Upper lobe of right lung (tissue), 1 donor: ENCODE measurements at regions not wholly inside any gene's neighbourhood (a gene's known extent, or its start where the extent isn't known, plus 50 kb on each side); places are given as distances from the start of the nearest gene placed in this dataset.

Experiments
- ATAC-seq: fragments of 200-7000 bp; cut with Tn5 transposase; one replicate; pipeline ENCODE4 v1.9.1; 2020; ENCODE audit warnings: mild to moderate bottlenecking, moderate library complexity
- DNase-seq: peaks from one replicate; pipeline ENCODE4 v3.0.0-alpha.2; 2020
- H3K27ac ChIP-seq: fragments of 200-600 bp; one replicate; pipeline ENCODE4 v1.8.0; 2022
- H3K27me3 ChIP-seq: fragments of 200-600 bp; one replicate; pipeline ENCODE4 v1.8.0; 2022; ENCODE audit warnings: mild to moderate bottlenecking
- H3K36me3 ChIP-seq: fragments of 200-600 bp; one replicate; pipeline ENCODE4 v1.8.0; 2022
- H3K4me1 ChIP-seq: fragments of 200-600 bp; one replicate; pipeline ENCODE4 v1.8.0; 2022
- H3K4me3 ChIP-seq: fragments of 200-600 bp; one replicate; pipeline ENCODE4 v1.8.0; 2022; ENCODE audit warnings: mild to moderate bottlenecking
- H3K9me3 ChIP-seq: fragments of 200-600 bp; one replicate; pipeline ENCODE4 v1.8.0; 2022
- CTCF ChIP-seq: fragments of 200-600 bp; IDR thresholded peaks from one replicate; pipeline ENCODE4 v1.8.0; 2022; ENCODE audit warnings: antibody characterized with exemption
- intact Hi-C: fragments of 100-400 bp; cut with DNase I; formaldehyde crosslinking; loops from one replicate; pipeline ENCODE4 v1.11.0; 2022
- donor health status: DM: no; HTN: yes; CAD: no; lungs with severe emphysema.

- Histone ChIP-seq H3K9me3 (no peaks in the 10 kb centered on the region), H3K4me1 (no peaks in the 10 kb centered on the region), H3K4me3 (no peak overlapping the region), H3K36me3 (no peaks in the 10 kb centered on the region), H3K27me3 (no peaks in the 10 kb centered on the region), H3K27ac (no peak overlapping the region)
- ATAC-seq (no peak), DNase-seq (no peak)
- intact Hi-C loops = no loop called here
- no peak for TF ChIP-seq CTCF
Measured at GRCh38 chr22:47247579-47248240, 485.3 kb downstream of the TBC1D22A start.

- H3K27me3 ChIP-seq = no peaks in the 10 kb centered on the region
- no peak for TF ChIP-seq CTCF
- no peaks in the 10 kb centered on the region for H3K9me3 ChIP-seq
- H3K4me3 ChIP-seq = no peak overlapping the region
- H3K36me3 ChIP-seq = no peaks in the 10 kb centered on the region
- DNase-seq (no peak), ATAC-seq (no peak)
- no peaks in the 10 kb centered on the region for H3K4me1 ChIP-seq
- no peak overlapping the region for H3K27ac ChIP-seq
- intact Hi-C loops = no loop called here
Measured at GRCh38 chr22:47245786-47246185, 483.3 kb downstream of the TBC1D22A start.

GRCh38 chr22:47245286-47245685 lies 482.8 kb downstream of the TBC1D22A start:
- H3K9me3 ChIP-seq = no peaks in the 10 kb centered on the region
- H3K27ac ChIP-seq = no peak overlapping the region
- no peak for TF ChIP-seq CTCF
- intact Hi-C loops = no loop called here
- H3K4me1 ChIP-seq = no peaks in the 10 kb centered on the region
- DNase-seq = no peak
- H3K4me3 ChIP-seq = no peak overlapping the region
- no peaks in the 10 kb centered on the region for H3K36me3 ChIP-seq
- H3K27me3 ChIP-seq = no peaks in the 10 kb centered on the region
- no peak for ATAC-seq

GRCh38 chr22:47240116-47240515 lies 477.7 kb downstream of the TBC1D22A start:
- no peak overlapping the region for H3K27ac ChIP-seq
- H3K36me3 ChIP-seq = no peaks in the 10 kb centered on the region
- H3K9me3 ChIP-seq = no peaks in the 10 kb centered on the region
- no peaks in the 10 kb centered on the region for H3K4me1 ChIP-seq
- no peak for DNase-seq
- H3K4me3 ChIP-seq = no peak overlapping the region
- H3K27me3 ChIP-seq = no peaks in the 10 kb centered on the region
- TF ChIP-seq CTCF = no peak
- intact Hi-C loops = no loop called here
- ATAC-seq = no peak

- no peaks in the 10 kb centered on the region for H3K36me3 ChIP-seq
- no peaks in the 10 kb centered on the region for H3K9me3 ChIP-seq
- H3K27me3 ChIP-seq = no peaks in the 10 kb centered on the region
- no peak for TF ChIP-seq CTCF
- DNase-seq (no peak), ATAC-seq (no peak)
- intact Hi-C loops = no loop called here
- no peak overlapping the region for H3K4me3 ChIP-seq
- H3K27ac ChIP-seq = no peak overlapping the region
- H3K4me1 ChIP-seq = no peaks in the 10 kb centered on the region
Measured at GRCh38 chr22:47239474-47239860, 477.0 kb downstream of the TBC1D22A start.
